GM23248 (cell line): ENCODE measurements at regions not wholly inside any gene's neighbourhood (a gene's known extent, or its start where the extent isn't known, plus 50 kb on each side); places are given as distances from the start of the nearest gene placed in this dataset.
A peak's percentile ranks its signal among the peaks of the same experiment; 100 is the strongest.

Experiments
- EZH2 ChIP-seq: fragments of 200-600 bp; sonication (generic); IDR thresholded peaks from 2 replicates; pipeline ENCODE4 v1.6.1; 2018; ENCODE audit warnings: antibody characterized with exemption, mild to moderate bottlenecking; ENCODE audit not compliant: insufficient read depth, poor library complexity, severe bottlenecking
- EZH2phosphoT487 ChIP-seq: fragments of 200-600 bp; sonication (generic); IDR thresholded peaks from 2 replicates; pipeline ENCODE4 v1.6.1; 2018; ENCODE audit warnings: antibody characterized with exemption, moderate library complexity, mild to moderate bottlenecking, low read depth; ENCODE audit not compliant: insufficient read depth

DNA sequence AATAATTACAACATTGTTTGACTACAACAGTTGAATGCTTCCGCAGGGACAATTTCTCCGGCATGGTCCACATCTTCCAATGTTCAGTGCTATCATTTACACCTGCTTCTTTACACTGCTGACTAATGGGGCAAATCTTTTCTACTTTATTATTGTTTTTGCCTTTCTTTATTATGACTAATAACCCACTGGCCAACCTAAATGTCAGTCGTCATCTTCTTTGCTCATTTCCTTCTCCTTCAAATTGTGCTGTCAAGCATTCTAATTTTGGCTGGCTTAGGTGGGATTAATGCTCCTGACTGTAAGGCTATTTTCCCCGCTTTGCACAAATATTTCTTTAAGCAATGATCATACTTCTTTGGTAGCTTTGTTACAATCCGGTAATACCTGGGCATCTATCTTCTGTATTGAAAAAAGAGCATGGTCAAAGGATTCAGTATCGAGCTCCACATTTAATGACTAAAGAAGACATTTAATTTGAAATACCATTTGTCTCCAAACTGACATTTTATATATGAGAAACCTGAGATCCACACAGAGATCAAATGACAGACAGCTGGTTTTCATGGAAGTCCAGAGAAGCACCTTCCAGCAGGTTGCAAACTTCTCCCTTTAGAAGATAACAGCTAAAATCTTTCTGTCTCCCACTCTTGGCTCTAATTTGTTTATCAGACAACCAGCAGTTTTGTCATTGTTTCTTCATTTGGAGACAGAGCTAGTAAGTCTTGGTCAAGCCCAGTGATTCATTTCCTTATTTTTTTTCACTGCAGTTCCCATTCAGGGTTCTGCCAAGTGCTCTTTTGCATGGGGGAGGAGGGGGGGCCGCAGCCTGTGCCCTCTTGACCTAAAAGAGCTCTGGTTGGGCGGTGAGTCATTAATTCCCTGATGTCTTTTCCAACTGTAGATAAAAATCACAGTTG lies 132.9 kb downstream of the SOCS6 start:
- TF ChIP-seq EZH2phosphoT487 = 0 out of 2 replicates have a peak, but pooled peaks have one; percentile 75
- no peak for TF ChIP-seq EZH2
